IgD-negative memory B cell (primary cell): ENCODE measurements at regions not wholly inside any gene's neighbourhood (a gene's known extent, or its start where the extent isn't known, plus 50 kb on each side); places are given as distances from the start of the nearest gene placed in this dataset.
"Not testable (repeated sequence)": the region's sequence is repeated elsewhere in the genome, so short reads cannot be mapped to it uniquely, and the experiment has no call there.

Source experiments
- H3K27ac Mint-ChIP-seq, 3 donors: one replicate each; pipeline ENCODE4 v1.8.0; 2020 to 2022; ENCODE audit warnings: mild to moderate bottlenecking in 3 of 3, mixed read lengths in 3 of 3, moderate library complexity in 1 of 3
- H3K27me3 Mint-ChIP-seq: one replicate; pipeline ENCODE4 v1.8.0; 2021; ENCODE audit warnings: mixed read lengths
- H3K36me3 Mint-ChIP-seq: one replicate; pipeline ENCODE4 v1.8.0; 2020; ENCODE audit warnings: mild to moderate bottlenecking, mixed read lengths
- H3K4me1 Mint-ChIP-seq, 3 donors: one replicate each; pipeline ENCODE4 v1.8.0; 2020 to 2022; ENCODE audit warnings: mixed read lengths in 3 of 3, mild to moderate bottlenecking in 1 of 3
- H3K4me3 Mint-ChIP-seq, 4 donors: one replicate each; pipeline ENCODE4 v1.8.0; 2020 to 2022; ENCODE audit warnings: mild to moderate bottlenecking in 4 of 4, mixed read lengths in 4 of 4, moderate library complexity in 3 of 4
- H3K9me3 Mint-ChIP-seq, 3 donors: one replicate each; pipeline ENCODE4 v1.8.0; 2020 to 2021; ENCODE audit warnings: mixed read lengths in 3 of 3, mild to moderate bottlenecking in 1 of 3

- H3K9me3 Mint-ChIP-seq = no peaks in the 10 kb centered on the region
- H3K27ac Mint-ChIP-seq = no peak overlapping the region
- no peak overlapping the region for H3K4me3 Mint-ChIP-seq
- H3K4me1 Mint-ChIP-seq = no peaks in the 10 kb centered on the region
- H3K36me3 Mint-ChIP-seq = no peaks in the 10 kb centered on the region
- H3K27me3 Mint-ChIP-seq = no peaks in the 10 kb centered on the region
These were observed 120.6 kb downstream of the BCHE start for GRCh38 chr3:165716592-165716991.

- H3K4me1 Mint-ChIP-seq = no peaks in the 10 kb centered on the region
- H3K4me3 Mint-ChIP-seq = no peak overlapping the region
- peaks cover 0 to 5% (median 0%) of the 10 kb centered on the region in 3 donors for H3K9me3 Mint-ChIP-seq
- H3K27ac Mint-ChIP-seq = no peak overlapping the region
- no peaks in the 10 kb centered on the region for H3K36me3 Mint-ChIP-seq
- H3K27me3 Mint-ChIP-seq = no peaks in the 10 kb centered on the region
These were observed 123.7 kb downstream of the BCHE start for GRCh38 chr3:165713479-165713878.

- no peaks in the 10 kb centered on the region for H3K4me1 Mint-ChIP-seq
- H3K9me3 Mint-ChIP-seq = peaks cover 0 to 5% (median 0%) of the 10 kb centered on the region in 3 donors
- H3K27ac Mint-ChIP-seq = no peak overlapping the region
- no peaks in the 10 kb centered on the region for H3K36me3 Mint-ChIP-seq
- no peaks in the 10 kb centered on the region for H3K27me3 Mint-ChIP-seq
- H3K4me3 Mint-ChIP-seq = no peak overlapping the region
These were observed 124.8 kb downstream of the BCHE start for GRCh38 chr3:165712382-165712781.

- H3K27ac Mint-ChIP-seq = no peak overlapping the region
- H3K4me1 Mint-ChIP-seq = no peaks in the 10 kb centered on the region
- no peak overlapping the region for H3K4me3 Mint-ChIP-seq
- peaks cover 0 to 2% (median 1%) of the 10 kb centered on the region in 3 donors for H3K9me3 Mint-ChIP-seq
- no peaks in the 10 kb centered on the region for H3K27me3 Mint-ChIP-seq
- peaks cover 1% of the 10 kb centered on the region for H3K36me3 Mint-ChIP-seq
These were observed 139.3 kb downstream of the BCHE start for GRCh38 chr3:165697910-165698309.

- H3K36me3 Mint-ChIP-seq = peaks cover 3% of the 10 kb centered on the region
- no peak overlapping the region for H3K4me3 Mint-ChIP-seq
- peaks cover 1 to 5% (median 2%) of the 10 kb centered on the region in 3 donors for H3K9me3 Mint-ChIP-seq
- peaks cover 0 to 2% (median 0%) of the 10 kb centered on the region in 3 donors for H3K4me1 Mint-ChIP-seq
- no peak overlapping the region for H3K27ac Mint-ChIP-seq
- H3K27me3 Mint-ChIP-seq = no peaks in the 10 kb centered on the region
These were observed 140.7 kb downstream of the BCHE start for GRCh38 chr3:165696496-165696895.

DNA sequence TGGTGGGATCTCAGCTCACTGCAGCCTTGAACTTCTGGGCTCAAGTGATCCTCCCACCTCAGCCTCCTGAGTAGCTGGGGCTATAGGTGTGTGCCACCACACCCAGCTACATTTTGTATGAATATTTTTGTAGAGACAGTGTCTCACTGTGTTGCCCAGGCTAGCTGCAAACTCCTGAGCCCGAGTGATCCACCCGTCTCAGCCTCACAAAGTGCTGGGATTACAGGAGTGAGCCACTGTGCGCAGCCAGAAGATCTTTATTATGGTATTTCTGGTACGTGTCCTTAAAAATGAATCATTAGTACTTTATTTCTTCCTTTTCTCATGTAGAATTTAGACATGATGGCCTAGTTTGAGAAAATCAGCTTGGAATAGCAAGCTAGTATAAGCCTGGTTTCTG is 153.3 kb downstream of the BCHE start:
- peaks cover 0 to 6% (median 0%) of the 10 kb centered on the region in 3 donors for H3K9me3 Mint-ChIP-seq
- no peak overlapping the region for H3K27ac Mint-ChIP-seq

DNA sequence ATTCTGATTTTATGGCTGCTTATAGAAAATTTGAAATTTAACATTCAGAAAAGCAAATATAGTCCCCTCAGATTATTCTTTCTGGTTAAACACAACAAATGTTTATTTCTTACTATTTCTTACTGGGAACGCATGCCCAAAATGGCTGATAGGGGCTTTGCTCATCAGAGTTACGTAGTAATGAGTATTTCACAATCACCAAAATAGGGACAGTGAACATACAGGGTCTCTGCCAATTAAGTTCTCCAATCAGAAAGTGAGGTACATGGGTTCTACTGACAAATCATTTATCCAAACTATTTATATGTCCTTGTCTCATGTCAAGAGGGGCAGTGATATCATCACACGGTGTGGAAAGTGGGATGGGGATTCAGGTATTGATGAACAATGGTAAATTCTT is 154.5 kb downstream of the BCHE start:
- peaks cover 0 to 6% (median 2%) of the 10 kb centered on the region in 3 donors for H3K9me3 Mint-ChIP-seq
- no peaks in the 10 kb centered on the region for H3K36me3 Mint-ChIP-seq
- no peaks in the 10 kb centered on the region for H3K4me1 Mint-ChIP-seq
- no peaks in the 10 kb centered on the region for H3K27me3 Mint-ChIP-seq
- H3K27ac Mint-ChIP-seq = no peak overlapping the region
- no peak overlapping the region for H3K4me3 Mint-ChIP-seq

More for the DNA sequence above, 153.3 kb downstream of the BCHE start:
- Mint-ChIP-seq H3K36me3 (no peaks in the 10 kb centered on the region), H3K27me3 (no peaks in the 10 kb centered on the region), H3K4me1 (no peaks in the 10 kb centered on the region), H3K4me3 (no peak overlapping the region)

- Mint-ChIP-seq H3K4me1 (no peaks in the 10 kb centered on the region), H3K4me3 (no peak overlapping the region), H3K27ac (no peak overlapping the region), H3K36me3 (no peaks in the 10 kb centered on the region), H3K27me3 (no peaks in the 10 kb centered on the region), H3K9me3 (peaks cover 2 to 19% (median 2%) of the 10 kb centered on the region in 3 donors)
These were observed 167.3 kb downstream of the BCHE start for GRCh38 chr3:165669967-165670366.

DNA sequence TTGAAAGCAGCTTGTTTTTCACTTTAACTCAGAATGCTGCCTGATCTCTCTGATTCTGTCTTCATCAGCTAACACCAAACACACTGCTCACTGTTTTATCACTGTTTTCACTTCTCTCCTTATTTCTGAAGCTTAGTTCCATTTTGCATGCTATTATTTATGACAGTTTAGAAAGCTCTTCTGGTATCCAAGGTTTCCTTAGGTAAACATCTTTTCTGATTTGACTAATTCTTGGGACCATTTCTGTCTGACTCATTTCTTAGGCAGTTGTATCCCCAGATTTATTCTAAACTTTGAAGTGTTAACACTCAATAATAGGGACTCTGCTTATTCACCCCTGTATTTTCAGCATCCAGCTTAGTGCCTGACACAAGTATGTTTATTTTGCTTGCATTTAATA is 167.7 kb downstream of the BCHE start:
- Mint-ChIP-seq H3K4me3 (no peak overlapping the region), H3K36me3 (no peaks in the 10 kb centered on the region), H3K27me3 (no peaks in the 10 kb centered on the region), H3K9me3 (peaks cover under 1 to 15% (median 1%) of the 10 kb centered on the region in 3 donors), H3K27ac (no peak overlapping the region), H3K4me1 (no peaks in the 10 kb centered on the region)

- Mint-ChIP-seq H3K36me3 (no peaks in the 10 kb centered on the region), H3K27me3 (no peaks in the 10 kb centered on the region), H3K4me3 (no peak overlapping the region), H3K9me3 (peaks cover 0 to 10% (median 0%) of the 10 kb centered on the region in 3 donors), H3K27ac (no peak overlapping the region), H3K4me1 (no peaks in the 10 kb centered on the region)
These were observed 169.5 kb downstream of the BCHE start for GRCh38 chr3:165667676-165668075.

DNA sequence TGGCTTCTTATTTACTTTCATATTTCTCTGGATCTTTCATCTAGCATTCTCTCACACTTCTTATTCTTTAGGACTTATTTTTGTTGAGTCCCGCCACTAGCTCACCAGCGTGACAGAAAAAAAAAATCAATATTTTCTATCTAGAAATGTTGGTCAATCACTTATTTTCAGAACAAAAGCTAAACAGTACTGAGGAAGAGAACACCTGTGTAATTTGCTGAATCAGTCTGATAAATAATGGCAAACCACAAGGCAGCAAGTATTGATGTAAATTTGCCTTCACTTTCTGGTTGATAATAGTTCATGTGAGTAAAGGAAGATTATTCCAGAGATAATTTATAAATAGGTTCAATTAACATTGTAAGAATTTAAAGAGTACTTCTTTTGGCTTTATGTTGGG is 179.2 kb downstream of the BCHE start:
- H3K27me3 Mint-ChIP-seq = no peaks in the 10 kb centered on the region
- H3K9me3 Mint-ChIP-seq = peaks cover 0 to 16% (median 4%) of the 10 kb centered on the region in 3 donors

GRCh38 chr3:165653130-165653778 is 184.0 kb downstream of the BCHE start:
- Mint-ChIP-seq H3K4me3 (no peak overlapping the region), H3K27ac (no peak overlapping the region), H3K9me3 (peaks cover 0 to 7% (median 2%) of the 10 kb centered on the region in 3 donors), H3K27me3 (no peaks in the 10 kb centered on the region), H3K36me3 (no peaks in the 10 kb centered on the region), H3K4me1 (no peaks in the 10 kb centered on the region)

More for the DNA sequence above, 179.2 kb downstream of the BCHE start:
- Mint-ChIP-seq H3K4me3 (no peak overlapping the region), H3K4me1 (no peaks in the 10 kb centered on the region), H3K36me3 (no peaks in the 10 kb centered on the region), H3K27ac (no peak overlapping the region)

GRCh38 chr3:165649282-165649681 is 187.9 kb downstream of the BCHE start:
- not testable (repeated sequence) for H3K27ac Mint-ChIP-seq, H3K4me1 Mint-ChIP-seq, H3K9me3 Mint-ChIP-seq, H3K27me3 Mint-ChIP-seq, H3K4me3 Mint-ChIP-seq, H3K36me3 Mint-ChIP-seq

- Mint-ChIP-seq H3K9me3 (peaks cover 0 to 7% (median 0%) of the 10 kb centered on the region in 3 donors), H3K4me1 (no peaks in the 10 kb centered on the region), H3K27me3 (no peaks in the 10 kb centered on the region), H3K27ac (no peak overlapping the region), H3K36me3 (no peaks in the 10 kb centered on the region), H3K4me3 (no peak overlapping the region)
These were observed 192.0 kb downstream of the BCHE start for GRCh38 chr3:165645191-165645590.

DNA sequence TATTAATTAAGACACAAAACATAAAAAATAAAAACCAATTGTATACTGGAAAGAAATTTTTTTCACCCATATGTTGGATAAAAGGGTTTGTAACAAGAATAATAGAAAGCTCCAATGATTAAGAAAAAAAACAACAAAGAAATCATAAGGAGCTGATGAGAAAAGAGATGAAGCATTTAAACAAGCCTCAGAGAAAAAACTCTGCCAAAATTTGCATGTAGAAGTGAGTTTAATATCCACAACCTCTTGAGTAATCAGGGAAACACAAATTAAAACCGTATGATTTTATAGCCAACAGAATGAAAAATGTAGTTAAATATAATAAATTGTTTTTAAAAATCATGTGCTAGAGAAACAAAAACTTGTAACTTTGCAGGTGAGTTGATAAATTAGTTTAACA is 192.9 kb downstream of the BCHE start:
- Mint-ChIP-seq H3K36me3 (no peaks in the 10 kb centered on the region), H3K9me3 (peaks cover 0 to 8% (median 0%) of the 10 kb centered on the region in 3 donors), H3K4me1 (no peaks in the 10 kb centered on the region), H3K27ac (no peak overlapping the region), H3K27me3 (no peaks in the 10 kb centered on the region), H3K4me3 (no peak overlapping the region)

DNA sequence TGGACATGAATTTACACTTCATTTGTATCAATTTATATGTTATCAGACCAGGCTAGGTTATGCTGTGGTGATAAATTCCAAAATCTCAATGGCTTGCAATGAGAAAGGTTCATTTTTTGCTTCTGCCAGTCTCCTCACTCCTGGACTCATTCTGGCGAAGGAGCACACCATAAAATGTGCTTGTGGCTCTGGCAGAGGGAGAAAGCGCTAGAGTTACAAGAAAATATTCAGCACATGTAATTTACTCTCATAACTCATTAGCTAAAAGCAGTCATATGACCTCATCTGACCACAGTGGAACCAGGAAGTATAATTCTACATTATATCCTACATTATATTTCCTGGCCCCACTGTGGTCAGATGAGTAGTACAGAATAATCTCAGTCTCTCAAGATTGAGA is 193.8 kb downstream of the BCHE start:
- H3K4me3 Mint-ChIP-seq = no peak overlapping the region
- no peak overlapping the region for H3K27ac Mint-ChIP-seq
- no peaks in the 10 kb centered on the region for H3K4me1 Mint-ChIP-seq
- peaks cover 0 to 8% (median 3%) of the 10 kb centered on the region in 3 donors for H3K9me3 Mint-ChIP-seq
- H3K27me3 Mint-ChIP-seq = no peaks in the 10 kb centered on the region
- no peaks in the 10 kb centered on the region for H3K36me3 Mint-ChIP-seq
